Anterior cingulate cortex (tissue), 58 donors: ENCODE measurements at regions not wholly inside any gene's neighbourhood (a gene's known extent, or its start where the extent isn't known, plus 50 kb on each side); places are given as distances from the start of the nearest gene placed in this dataset.

Experiments
- DNase-seq, 58 donors: peaks; one replicate each; lab custom pipeline; 2025; lab: John Stamatoyannopoulos, UW

- DNase-seq = no peak
Observed at GRCh38 chr2:39512941-39513340, 75.9 kb upstream of the MAP4K3 start.

- peak in 32 of 58 donors; percentile 8 to 52 (median 28) for DNase-seq
Observed at GRCh38 chr2:39513641-39514094, 76.6 kb upstream of the MAP4K3 start.

DNA sequence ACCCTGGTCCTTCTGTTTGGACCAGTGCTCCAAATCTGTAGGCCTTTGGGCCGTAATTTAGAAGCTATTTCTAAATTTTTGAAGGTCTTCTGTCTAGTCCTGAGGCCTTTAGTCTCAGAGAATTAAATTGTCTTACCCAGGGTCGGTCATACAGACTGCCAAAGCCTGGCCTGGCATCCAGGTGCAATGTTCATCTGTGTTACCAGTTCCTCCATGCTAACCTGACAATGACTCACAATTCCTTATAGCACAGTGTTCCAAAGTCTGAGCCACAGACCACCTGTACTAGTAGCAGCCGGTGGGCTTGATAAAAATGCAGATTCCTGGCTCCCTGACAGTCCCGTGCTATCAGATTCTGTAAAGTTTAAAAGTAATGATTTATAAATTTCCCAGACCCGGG is 77.7 kb upstream of the MAP4K3 start:
- DNase-seq = no peak

DNA sequence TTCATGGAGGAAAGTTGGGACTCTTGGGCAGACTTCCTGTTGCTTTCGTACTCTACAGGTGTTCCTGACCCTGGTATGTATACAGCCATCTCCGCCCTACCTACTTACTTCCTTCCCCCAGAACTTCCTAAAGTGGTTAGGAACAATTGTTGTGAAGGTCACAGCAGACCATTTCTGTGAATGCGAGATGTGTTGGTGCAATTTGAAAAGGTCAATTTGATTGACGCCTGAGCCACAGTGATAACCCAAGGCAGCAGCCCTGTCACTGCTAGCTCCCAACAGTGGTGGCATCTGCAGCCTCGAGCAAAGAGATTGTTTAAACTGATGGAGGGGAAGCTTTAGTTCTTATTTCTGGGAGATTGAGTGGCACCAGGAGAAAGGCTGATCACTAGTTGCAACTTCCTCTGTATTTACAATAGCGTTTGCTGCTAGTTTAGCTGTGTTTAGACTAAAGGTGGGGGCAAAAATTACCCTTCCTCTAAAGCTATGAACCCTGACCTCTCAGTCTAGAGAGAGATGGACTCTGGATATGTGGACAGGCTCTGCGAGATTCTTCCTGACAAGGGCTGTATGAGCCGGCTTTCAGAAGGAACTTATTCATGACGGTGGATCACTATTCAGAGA is 78.3 kb upstream of the MAP4K3 start:
- no peak for DNase-seq

DNA sequence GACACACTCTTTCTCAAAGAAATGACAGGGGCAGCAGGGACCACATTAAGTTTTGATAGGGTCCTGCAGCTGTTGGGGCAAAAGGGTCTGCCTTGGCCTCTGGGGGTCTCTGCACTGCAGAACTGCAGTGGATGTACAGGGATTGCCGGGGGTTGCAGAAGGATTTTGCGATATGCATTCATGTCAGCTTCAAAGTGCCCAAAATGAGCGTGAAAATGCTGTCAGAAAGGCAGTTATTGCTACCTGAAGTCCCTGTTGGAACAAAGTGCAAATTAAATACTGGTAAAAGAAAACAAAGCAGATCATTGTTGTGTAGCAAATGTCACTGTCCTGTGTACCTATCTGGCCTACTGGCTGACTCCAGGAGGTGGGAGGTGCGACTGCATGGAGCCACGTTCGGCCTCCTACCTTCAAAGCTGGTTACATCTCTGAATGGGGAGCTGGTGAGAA is 78.8 kb upstream of the MAP4K3 start:
- no peak for DNase-seq

DNA sequence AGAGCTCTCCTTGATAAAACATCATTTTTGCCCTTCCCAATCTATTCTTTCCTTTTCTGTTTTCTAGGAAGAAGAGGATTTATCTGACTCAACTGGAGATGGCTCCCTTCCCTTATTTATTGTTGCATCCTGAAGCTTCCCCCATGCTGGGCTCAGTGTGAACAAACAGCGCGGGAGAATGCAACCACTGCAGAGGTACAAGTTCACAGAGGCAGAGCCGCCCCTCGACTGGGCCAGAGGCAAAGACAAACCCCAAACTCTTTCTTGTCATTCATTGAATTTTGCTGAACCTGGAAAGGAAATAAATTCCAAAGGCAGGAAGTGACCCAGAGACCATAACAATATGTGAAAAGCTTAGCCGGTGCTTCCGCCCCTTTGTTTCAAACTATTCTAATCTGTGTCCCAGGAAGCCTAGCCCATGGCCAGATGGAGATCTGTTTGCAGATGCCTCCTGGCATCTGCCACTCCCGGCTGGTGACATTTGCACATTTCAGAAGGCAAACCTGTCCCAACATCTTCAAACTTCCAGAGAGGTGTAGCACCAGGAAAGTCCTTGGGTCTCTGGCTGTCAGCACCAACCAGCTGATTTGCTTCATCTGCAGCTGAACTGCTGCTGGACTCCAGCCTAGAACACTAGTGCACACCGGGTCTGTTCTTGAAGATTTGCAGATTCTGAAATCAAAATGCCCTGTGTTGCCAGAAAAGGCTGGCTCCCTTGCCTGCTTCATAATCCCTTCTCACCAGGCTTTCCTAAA is 79.4 kb upstream of the MAP4K3 start:
- peak in 31 of 58 donors; percentile 8 to 80 (median 31) for DNase-seq

DNA sequence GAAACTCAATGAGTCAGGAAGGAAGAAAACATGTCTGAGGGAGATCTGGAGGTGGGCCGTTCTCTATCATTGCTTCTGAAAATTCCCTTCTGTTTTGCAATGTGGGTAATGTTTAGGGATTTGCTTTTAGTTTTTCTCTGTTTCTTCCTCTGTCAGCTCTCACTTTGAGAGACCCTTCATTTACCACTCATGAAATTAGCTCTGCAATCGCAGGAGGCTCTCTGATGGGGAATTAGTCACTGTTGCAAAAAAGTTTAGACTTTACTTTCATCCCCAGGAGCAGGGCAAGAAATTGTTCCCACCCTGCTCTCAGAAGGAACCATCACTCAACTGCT is 80.0 kb upstream of the MAP4K3 start:
- no peak for DNase-seq

DNA sequence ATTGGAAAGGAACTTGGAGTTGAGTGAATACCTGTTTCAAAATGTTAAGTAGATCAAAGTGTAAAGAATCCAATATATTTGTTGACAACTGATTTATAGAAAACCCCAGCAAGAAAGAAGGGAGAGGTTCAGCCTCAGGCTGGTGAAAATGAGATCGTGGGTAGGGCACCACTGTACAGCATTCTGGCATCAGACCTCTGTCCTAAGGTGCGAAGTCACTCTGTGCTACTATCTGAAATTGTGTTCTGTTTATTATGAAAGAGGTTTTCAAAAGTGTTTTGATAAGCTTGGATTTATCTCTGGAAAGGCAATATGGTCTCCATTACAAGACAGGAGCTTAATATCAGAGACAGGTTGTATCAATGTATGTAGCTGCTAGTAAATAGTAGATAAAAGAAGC is 80.5 kb upstream of the MAP4K3 start:
- no peak for DNase-seq

GRCh38 chr2:39519886-39520285 is 82.8 kb upstream of the MAP4K3 start:
- DNase-seq = no peak

DNA sequence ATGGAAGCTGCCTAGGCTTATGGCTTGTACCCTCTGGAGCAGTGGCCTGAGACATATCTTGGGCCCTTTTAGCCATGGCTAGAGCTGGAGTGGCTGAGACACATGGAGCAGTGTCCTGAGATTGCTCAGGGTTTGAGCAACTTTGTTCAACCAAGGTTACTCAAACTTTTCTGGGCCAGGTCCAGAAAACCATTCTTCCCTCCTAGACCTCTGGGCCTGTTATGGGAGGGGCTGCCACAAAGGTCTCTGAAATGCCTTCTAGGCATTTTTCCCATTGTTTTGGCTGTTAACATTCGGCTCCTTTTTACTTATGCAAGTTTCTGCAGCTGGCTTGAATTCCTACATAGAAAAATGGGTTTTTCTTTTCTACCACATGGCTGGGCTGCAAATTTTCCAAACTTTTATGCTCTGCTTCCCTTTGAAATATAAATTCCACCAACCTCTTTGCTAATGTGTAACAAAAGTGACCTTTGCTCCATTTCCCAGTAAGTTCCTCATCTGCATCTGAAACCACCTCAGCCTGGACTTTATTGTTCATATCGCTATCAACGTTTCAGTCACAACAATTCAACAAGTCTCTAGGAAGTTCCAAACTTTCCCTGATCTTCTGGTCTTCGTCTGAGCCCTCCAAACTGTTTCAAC is 84.9 kb upstream of the MAP4K3 start:
- no peak for DNase-seq

DNA sequence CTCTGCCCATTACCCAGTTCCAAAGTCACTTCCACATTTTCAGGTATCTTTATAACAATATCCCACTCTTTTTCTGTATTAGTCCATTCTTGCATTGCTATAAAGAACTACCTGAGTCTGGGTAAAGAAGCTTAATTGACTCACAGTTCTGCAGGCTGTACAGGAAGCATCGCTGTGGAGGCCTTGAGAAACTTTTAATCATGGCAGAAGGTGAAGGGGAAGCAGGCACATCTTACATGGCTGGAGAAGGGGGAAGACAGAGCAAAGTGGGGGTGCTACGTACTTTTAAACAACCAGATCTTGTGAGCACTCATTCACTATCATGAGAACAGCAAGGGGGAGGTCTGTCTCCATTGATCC is 85.4 kb upstream of the MAP4K3 start:
- no peak for DNase-seq

- no peak for DNase-seq
Observed at GRCh38 chr2:39523308-39524044, 86.4 kb upstream of the MAP4K3 start.

DNA sequence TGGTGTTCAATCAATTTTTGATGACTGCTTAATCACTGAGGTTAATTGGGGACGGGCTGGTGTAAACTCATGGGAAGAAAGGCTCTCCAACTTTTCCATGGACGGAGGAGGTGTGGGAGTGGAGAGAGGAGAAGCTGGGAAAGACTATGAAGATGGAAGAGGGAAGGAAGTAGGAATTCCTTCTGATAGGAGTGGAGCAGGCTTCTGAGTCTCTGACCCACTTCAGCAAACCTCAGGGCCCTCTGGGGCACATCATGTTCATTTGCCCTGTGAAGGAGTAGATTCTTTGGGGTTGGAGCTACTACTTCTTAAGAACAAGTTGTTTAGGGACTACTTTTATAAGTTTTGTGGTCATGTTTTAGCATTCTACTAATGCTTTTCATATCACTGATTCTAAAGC is 87.0 kb upstream of the MAP4K3 start:
- DNase-seq = no peak

GRCh38 chr2:39524756-39525635 is 87.9 kb upstream of the MAP4K3 start:
- peak in 3 of 58 donors; percentile 14 to 31 (median 24) for DNase-seq

DNA sequence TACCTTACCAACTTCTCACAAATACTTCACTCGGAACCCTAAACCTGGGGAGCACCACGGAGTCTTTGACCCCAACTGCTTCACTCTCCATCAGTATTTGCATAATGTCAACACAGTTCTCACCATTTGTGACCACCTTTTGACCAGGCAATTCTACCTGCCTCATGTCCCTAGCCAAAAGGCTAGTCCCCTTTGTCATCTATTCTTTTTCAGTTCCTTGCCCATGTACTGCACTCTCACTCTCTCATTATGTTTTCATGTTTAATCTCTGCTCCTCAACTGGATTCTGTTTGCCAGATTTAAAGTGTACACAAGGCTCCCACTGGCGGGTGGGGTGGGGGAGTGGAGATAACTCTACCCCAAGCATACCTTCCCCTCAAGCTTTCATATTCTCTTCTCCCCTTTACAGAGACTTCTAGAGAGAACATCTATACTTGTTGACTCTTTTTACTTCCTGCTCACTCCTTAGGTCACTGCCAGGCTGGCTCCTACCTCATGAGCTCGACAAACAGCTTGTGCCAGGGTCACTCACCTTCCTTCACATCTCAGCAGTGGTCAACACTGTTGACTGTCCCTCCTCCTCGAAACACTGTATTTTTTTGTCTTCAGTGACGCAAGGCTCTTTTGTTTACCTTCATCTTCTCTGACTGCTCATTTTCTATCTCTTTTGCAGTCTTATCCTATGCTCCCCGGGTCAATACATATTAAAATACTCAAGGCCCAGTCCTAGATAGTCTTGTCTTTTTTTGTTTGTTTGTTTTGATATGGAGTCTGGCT is 88.7 kb upstream of the MAP4K3 start:
- DNase-seq = no peak

DNA sequence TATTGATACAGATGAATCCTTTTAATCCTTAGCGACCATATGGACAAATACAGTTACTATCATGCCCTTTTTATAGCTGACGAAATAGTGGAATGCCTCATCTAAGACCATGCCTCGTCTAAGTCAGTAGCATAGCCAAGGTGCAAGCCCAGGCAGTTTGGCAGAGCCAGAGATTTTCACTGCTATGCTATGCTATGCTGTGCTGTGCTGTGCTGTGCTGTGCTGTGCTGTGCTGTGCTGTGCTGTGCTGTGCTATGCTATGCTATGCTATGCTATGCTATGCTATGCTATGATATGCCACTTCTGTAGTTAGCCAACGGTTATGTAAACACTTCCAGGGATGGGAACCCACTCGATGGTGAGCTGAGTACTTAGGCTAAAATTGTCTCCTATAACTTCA is 91.6 kb upstream of the MAP4K3 start:
- peak in 1 of 58 donors; percentile 22 for DNase-seq

GRCh38 chr2:39529836-39530235 is 92.8 kb upstream of the MAP4K3 start:
- no peak for DNase-seq

GRCh38 chr2:39530411-39530866 is 93.4 kb upstream of the MAP4K3 start:
- no peak for DNase-seq

DNA sequence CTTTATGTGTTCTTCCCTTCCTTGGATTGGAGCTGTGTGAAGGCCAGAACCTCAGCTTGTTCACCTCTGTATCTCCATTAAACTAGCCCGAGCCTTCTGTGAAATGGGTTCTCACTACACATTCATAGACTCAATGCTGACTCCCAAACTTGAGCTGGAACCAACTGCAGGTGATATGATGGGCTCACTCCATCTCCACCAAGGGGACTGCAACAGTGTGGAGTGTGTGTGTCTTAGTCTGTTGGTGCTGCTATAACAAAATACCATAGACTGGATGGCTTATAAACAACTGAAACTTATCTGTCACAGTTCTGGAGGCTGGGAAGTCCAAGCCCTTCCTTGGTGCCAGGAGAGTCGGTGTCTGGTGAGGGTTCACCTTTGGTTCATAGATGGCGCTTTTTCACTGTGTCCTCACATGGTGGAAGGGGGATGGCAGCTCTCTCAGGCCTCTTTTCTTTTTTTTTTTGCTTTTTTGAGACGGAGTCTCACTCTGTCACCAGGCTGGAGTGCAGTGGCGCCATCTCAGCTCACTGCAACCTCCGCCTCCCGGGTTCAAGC is 94.2 kb upstream of the MAP4K3 start:
- no peak for DNase-seq
